ENCODE measurements at regions not wholly inside any gene's neighbourhood (a gene's known extent, or its start where the extent isn't known, plus 50 kb on each side); places are given as distances from the start of the nearest gene placed in this dataset.

- no peaks in the 10 kb centered on the region for H3K27me3 ChIP-seq (ENCODE audit: low read length)
- no peak overlapping the region for H2AFZ ChIP-seq (ENCODE audit: low read depth, low read length, severe bottlenecking)
- H3K9ac ChIP-seq (ENCODE audit: low read length), result no peak overlapping the region
- no peaks in the 10 kb centered on the region for H3K9me2 ChIP-seq (replicated peaks; ENCODE audit: insufficient read depth, low read length)
- no peaks in the 10 kb centered on the region for H3K36me3 ChIP-seq (ENCODE audit: low read length)
- no peak for TF ChIP-seq CTCF (IDR thresholded peaks at IDR 0.05; ENCODE audit: insufficient read depth, low read length, poor library complexity, severe bottlenecking)
- no peak for TF ChIP-seq EZH2phosphoT487 (conservative IDR thresholded peaks at IDR 0.05; ENCODE audit: low read length)
- H3K27ac ChIP-seq (ENCODE audit: low read depth, low read length), result no peak overlapping the region
- H3K4me2 ChIP-seq (ENCODE audit: low read depth, low read length, poor library complexity, severe bottlenecking), result no peak overlapping the region
- no peaks in the 10 kb centered on the region for H3K9me3 ChIP-seq (ENCODE audit: insufficient read depth, low read length)
- H3K79me2 ChIP-seq (ENCODE audit: insufficient read depth, low read length), result no peaks in the 10 kb centered on the region
- no peak overlapping the region for H3K4me3 ChIP-seq (ENCODE audit: insufficient read depth, low read length, poor library complexity, severe bottlenecking)
- no peaks in the 10 kb centered on the region for H4K20me1 ChIP-seq (ENCODE audit: low read depth, low read length)
- H3F3A ChIP-seq (ENCODE audit: insufficient read depth), result no peaks in the 10 kb centered on the region
These were observed 333.4 kb upstream of the RNF32 start for GRCh38 chr7:156307193-156307592.

DNA sequence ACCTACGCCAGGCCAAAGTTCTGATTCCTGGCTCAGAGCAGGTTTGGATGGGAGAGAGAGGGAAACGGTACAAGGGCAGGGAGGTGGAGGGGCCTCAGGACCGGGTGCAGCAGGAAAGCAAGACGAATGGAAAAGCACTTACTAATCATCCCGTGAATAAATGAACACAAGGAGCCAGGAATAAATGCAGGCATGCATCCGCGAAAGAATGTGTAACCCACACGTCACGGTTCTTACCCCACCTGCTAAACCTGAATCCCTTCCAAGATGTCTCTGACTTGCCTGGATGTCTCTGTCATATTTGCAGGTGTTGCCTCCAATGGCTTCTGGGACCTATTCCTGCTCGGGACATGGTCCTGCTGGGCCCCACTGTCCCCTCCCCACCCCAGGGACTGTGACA lies 335.2 kb upstream of the RNF32 start:
- no peaks in the 10 kb centered on the region for H3K27me3 ChIP-seq (ENCODE audit: low read length)
- H3K9me3 ChIP-seq (ENCODE audit: insufficient read depth, low read length), result no peaks in the 10 kb centered on the region

GRCh38 chr7:156282816-156283215 lies 357.8 kb upstream of the RNF32 start:
- TF ChIP-seq CTCF (IDR thresholded peaks at IDR 0.05; ENCODE audit: insufficient read depth, low read length, poor library complexity, severe bottlenecking) (no peak), EZH2phosphoT487 (conservative IDR thresholded peaks at IDR 0.05; ENCODE audit: low read length) (no peak)
- H2AFZ ChIP-seq (ENCODE audit: low read depth, low read length, severe bottlenecking), result no peak overlapping the region
- H3K9me2 ChIP-seq (replicated peaks; ENCODE audit: insufficient read depth, low read length), result no peaks in the 10 kb centered on the region
- no peaks in the 10 kb centered on the region for H3F3A ChIP-seq (ENCODE audit: insufficient read depth)
- H3K4me3 ChIP-seq (ENCODE audit: insufficient read depth, low read length, poor library complexity, severe bottlenecking), result no peak overlapping the region
- peaks cover 5% of the 10 kb centered on the region; the same call in 1 of the 2 replicates for H3K9me3 ChIP-seq (ENCODE audit: insufficient read depth, low read length)
- H3K36me3 ChIP-seq (ENCODE audit: low read length), result no peaks in the 10 kb centered on the region
- no peak overlapping the region for H3K4me2 ChIP-seq (ENCODE audit: low read depth, low read length, poor library complexity, severe bottlenecking)
- H3K27me3 ChIP-seq (ENCODE audit: low read length), result peaks cover 2% of the 10 kb centered on the region; the same call in 1 of the 2 replicates
- no peak overlapping the region for H3K27ac ChIP-seq (ENCODE audit: low read depth, low read length)
- no peaks in the 10 kb centered on the region for H3K79me2 ChIP-seq (ENCODE audit: insufficient read depth, low read length)
- no peaks in the 10 kb centered on the region for H4K20me1 ChIP-seq (ENCODE audit: low read depth, low read length)
- no peak overlapping the region for H3K9ac ChIP-seq (ENCODE audit: low read length)

More for the DNA sequence above, 335.2 kb upstream of the RNF32 start:
- H3F3A ChIP-seq (ENCODE audit: insufficient read depth), result no peaks in the 10 kb centered on the region
- H4K20me1 ChIP-seq (ENCODE audit: low read depth, low read length), result no peaks in the 10 kb centered on the region
- no peak overlapping the region for H3K4me3 ChIP-seq (ENCODE audit: insufficient read depth, low read length, poor library complexity, severe bottlenecking)
- H3K27ac ChIP-seq (ENCODE audit: low read depth, low read length), result no peak overlapping the region
- no peak overlapping the region for H3K4me2 ChIP-seq (ENCODE audit: low read depth, low read length, poor library complexity, severe bottlenecking)
- no peaks in the 10 kb centered on the region for H3K79me2 ChIP-seq (ENCODE audit: insufficient read depth, low read length)
- no peaks in the 10 kb centered on the region for H3K9me2 ChIP-seq (replicated peaks; ENCODE audit: insufficient read depth, low read length)
- TF ChIP-seq CTCF (IDR thresholded peaks at IDR 0.05; ENCODE audit: insufficient read depth, low read length, poor library complexity, severe bottlenecking), result no peak
- TF ChIP-seq EZH2phosphoT487 (conservative IDR thresholded peaks at IDR 0.05; ENCODE audit: low read length), result no peak
- H2AFZ ChIP-seq (ENCODE audit: low read depth, low read length, severe bottlenecking), result no peak overlapping the region
- H3K36me3 ChIP-seq (ENCODE audit: low read length), result no peaks in the 10 kb centered on the region
- H3K9ac ChIP-seq (ENCODE audit: low read length), result no peak overlapping the region
